ENCODE measurements at regions not wholly inside any gene's neighbourhood (a gene's known extent, or its start where the extent isn't known, plus 50 kb on each side); places are given as distances from the start of the nearest gene placed in this dataset.

GRCh38 chr1:73654714-73655113, 543.3 kb downstream of the LRRIQ3 start:
- H3K27ac ChIP-seq (ENCODE audit: low read depth, low read length): no peak overlapping the region
- H3K27me3 ChIP-seq (ENCODE audit: control insufficient read depth, insufficient read depth, low read length): no peaks in the 10 kb centered on the region
- H3K9me3 ChIP-seq (ENCODE audit: control insufficient read depth, insufficient read depth, low read length): no peaks in the 10 kb centered on the region
- DNase-seq (ENCODE audit: low read depth in 4 of 6, low spot score in 6 of 6): no peak
- H3K4me3 ChIP-seq (ENCODE audit: low read depth, low read length): no peak overlapping the region
- no peaks in the 10 kb centered on the region for H3K36me3 ChIP-seq (ENCODE audit: control insufficient read depth, insufficient read depth, low read length)
- no peaks in the 10 kb centered on the region for H3K4me1 ChIP-seq (ENCODE audit: control insufficient read depth, insufficient read depth, low read length)

- H3K27ac ChIP-seq (ENCODE audit: low read depth, low read length): no peak overlapping the region
- H3K36me3 ChIP-seq (ENCODE audit: control insufficient read depth, insufficient read depth, low read length): no peaks in the 10 kb centered on the region
- no peaks in the 10 kb centered on the region for H3K4me1 ChIP-seq (ENCODE audit: control insufficient read depth, insufficient read depth, low read length)
- H3K9me3 ChIP-seq (ENCODE audit: control insufficient read depth, insufficient read depth, low read length): no peaks in the 10 kb centered on the region
- H3K27me3 ChIP-seq (ENCODE audit: control insufficient read depth, insufficient read depth, low read length): no peaks in the 10 kb centered on the region
- no peak overlapping the region for H3K4me3 ChIP-seq (ENCODE audit: low read depth, low read length)
- DNase-seq (ENCODE audit: low read depth in 4 of 6, low spot score in 6 of 6): no peak
Observed at GRCh38 chr1:73644198-73644597, 553.8 kb downstream of the LRRIQ3 start.

- H3K4me3 ChIP-seq (ENCODE audit: low read depth, low read length): no peak overlapping the region
- H3K4me1 ChIP-seq (ENCODE audit: control insufficient read depth, insufficient read depth, low read length): no peaks in the 10 kb centered on the region
- no peak for DNase-seq (ENCODE audit: low read depth in 4 of 6, low spot score in 6 of 6)
- no CpG with 5 or more reads among the region's 5 CpGs for WGBS (ENCODE audit: insufficient coverage)
- H3K27me3 ChIP-seq (ENCODE audit: control insufficient read depth, insufficient read depth, low read length): no peaks in the 10 kb centered on the region
- no peaks in the 10 kb centered on the region for H3K36me3 ChIP-seq (ENCODE audit: control insufficient read depth, insufficient read depth, low read length)
- no peak overlapping the region for H3K27ac ChIP-seq (ENCODE audit: low read depth, low read length)
- H3K9me3 ChIP-seq (ENCODE audit: control insufficient read depth, insufficient read depth, low read length): no peaks in the 10 kb centered on the region
Observed at GRCh38 chr1:73639494-73639893, 558.5 kb downstream of the LRRIQ3 start.

- H3K4me3 ChIP-seq (ENCODE audit: low read depth, low read length): no peak overlapping the region
- 93% methylated on average over 2 of the region's 2 CpGs for WGBS (ENCODE audit: insufficient coverage)
- H3K4me1 ChIP-seq (ENCODE audit: control insufficient read depth, insufficient read depth, low read length): no peaks in the 10 kb centered on the region
- no peak overlapping the region for H3K27ac ChIP-seq (ENCODE audit: low read depth, low read length)
- no peak for DNase-seq (ENCODE audit: low read depth in 4 of 6, low spot score in 6 of 6)
- H3K9me3 ChIP-seq (ENCODE audit: control insufficient read depth, insufficient read depth, low read length): no peaks in the 10 kb centered on the region
- H3K36me3 ChIP-seq (ENCODE audit: control insufficient read depth, insufficient read depth, low read length): no peaks in the 10 kb centered on the region
- H3K27me3 ChIP-seq (ENCODE audit: control insufficient read depth, insufficient read depth, low read length): no peaks in the 10 kb centered on the region
Observed at GRCh38 chr1:73637264-73637663, 560.7 kb downstream of the LRRIQ3 start.

- Histone ChIP-seq H3K4me3 (ENCODE audit: low read depth, low read length) (no peak overlapping the region), H3K4me1 (ENCODE audit: control insufficient read depth, insufficient read depth, low read length) (no peaks in the 10 kb centered on the region), H3K9me3 (ENCODE audit: control insufficient read depth, insufficient read depth, low read length) (no peaks in the 10 kb centered on the region), H3K27ac (ENCODE audit: low read depth, low read length) (no peak overlapping the region), H3K27me3 (ENCODE audit: control insufficient read depth, insufficient read depth, low read length) (no peaks in the 10 kb centered on the region), H3K36me3 (ENCODE audit: control insufficient read depth, insufficient read depth, low read length) (no peaks in the 10 kb centered on the region)
- DNase-seq (ENCODE audit: low read depth in 4 of 6, low spot score in 6 of 6): no peak
- no CpG with 5 or more reads among the region's 3 CpGs for WGBS (ENCODE audit: insufficient coverage)
Observed at GRCh38 chr1:73635021-73635420, 563.0 kb downstream of the LRRIQ3 start.

- Histone ChIP-seq H3K27ac (ENCODE audit: low read depth, low read length) (no peak overlapping the region), H3K9me3 (ENCODE audit: control insufficient read depth, insufficient read depth, low read length) (no peaks in the 10 kb centered on the region), H3K4me1 (ENCODE audit: control insufficient read depth, insufficient read depth, low read length) (no peaks in the 10 kb centered on the region), H3K36me3 (ENCODE audit: control insufficient read depth, insufficient read depth, low read length) (no peaks in the 10 kb centered on the region), H3K27me3 (ENCODE audit: control insufficient read depth, insufficient read depth, low read length) (no peaks in the 10 kb centered on the region), H3K4me3 (ENCODE audit: low read depth, low read length) (no peak overlapping the region)
- DNase-seq (ENCODE audit: low read depth in 4 of 6, low spot score in 6 of 6): no peak
Observed at GRCh38 chr1:73627723-73628122, 570.3 kb downstream of the LRRIQ3 start.

- Histone ChIP-seq H3K4me1 (ENCODE audit: control insufficient read depth, insufficient read depth, low read length) (no peaks in the 10 kb centered on the region), H3K36me3 (ENCODE audit: control insufficient read depth, insufficient read depth, low read length) (no peaks in the 10 kb centered on the region), H3K9me3 (ENCODE audit: control insufficient read depth, insufficient read depth, low read length) (no peaks in the 10 kb centered on the region), H3K27ac (ENCODE audit: low read depth, low read length) (no peak overlapping the region), H3K27me3 (ENCODE audit: control insufficient read depth, insufficient read depth, low read length) (no peaks in the 10 kb centered on the region), H3K4me3 (ENCODE audit: low read depth, low read length) (no peak overlapping the region)
- 86% methylated on average over 1 of the region's 1 CpG for WGBS (ENCODE audit: insufficient coverage)
- no peak for DNase-seq (ENCODE audit: low read depth in 4 of 6, low spot score in 6 of 6)
Observed at GRCh38 chr1:73626326-73626725, 571.6 kb downstream of the LRRIQ3 start.

- Histone ChIP-seq H3K27me3 (ENCODE audit: control insufficient read depth, insufficient read depth, low read length) (no peaks in the 10 kb centered on the region), H3K4me1 (ENCODE audit: control insufficient read depth, insufficient read depth, low read length) (no peaks in the 10 kb centered on the region), H3K9me3 (ENCODE audit: control insufficient read depth, insufficient read depth, low read length) (no peaks in the 10 kb centered on the region), H3K36me3 (ENCODE audit: control insufficient read depth, insufficient read depth, low read length) (no peaks in the 10 kb centered on the region), H3K4me3 (ENCODE audit: low read depth, low read length) (no peak overlapping the region), H3K27ac (ENCODE audit: low read depth, low read length) (no peak overlapping the region)
- WGBS (ENCODE audit: insufficient coverage): no CpG with 5 or more reads among the region's 1 CpG
- peak in 1 of 6 donors; percentile 13 for DNase-seq (ENCODE audit: low read depth in 4 of 6, low spot score in 6 of 6)
Observed at GRCh38 chr1:73623946-73624345, 574.0 kb downstream of the LRRIQ3 start.

GRCh38 chr1:73617145-73617544, 580.8 kb downstream of the LRRIQ3 start:
- WGBS (ENCODE audit: insufficient coverage): 97% methylated on average over 4 of the region's 4 CpGs
- DNase-seq (ENCODE audit: low read depth in 4 of 6, low spot score in 6 of 6): no peak
- Histone ChIP-seq H3K4me3 (ENCODE audit: low read depth, low read length) (no peak overlapping the region), H3K9me3 (ENCODE audit: control insufficient read depth, insufficient read depth, low read length) (no peaks in the 10 kb centered on the region), H3K4me1 (ENCODE audit: control insufficient read depth, insufficient read depth, low read length) (no peaks in the 10 kb centered on the region), H3K27me3 (ENCODE audit: control insufficient read depth, insufficient read depth, low read length) (no peaks in the 10 kb centered on the region), H3K36me3 (ENCODE audit: control insufficient read depth, insufficient read depth, low read length) (no peaks in the 10 kb centered on the region), H3K27ac (ENCODE audit: low read depth, low read length) (no peak overlapping the region)

GRCh38 chr1:73611681-73612080, 586.3 kb downstream of the LRRIQ3 start:
- Histone ChIP-seq H3K4me1 (ENCODE audit: control insufficient read depth, insufficient read depth, low read length) (no peaks in the 10 kb centered on the region), H3K4me3 (ENCODE audit: low read depth, low read length) (no peak overlapping the region), H3K9me3 (ENCODE audit: control insufficient read depth, insufficient read depth, low read length) (no peaks in the 10 kb centered on the region), H3K36me3 (ENCODE audit: control insufficient read depth, insufficient read depth, low read length) (no peaks in the 10 kb centered on the region), H3K27ac (ENCODE audit: low read depth, low read length) (no peak overlapping the region), H3K27me3 (ENCODE audit: control insufficient read depth, insufficient read depth, low read length) (no peaks in the 10 kb centered on the region)
- DNase-seq (ENCODE audit: low read depth in 4 of 6, low spot score in 6 of 6): no peak

- peak in 1 of 6 donors; percentile 40 for DNase-seq (ENCODE audit: low read depth in 4 of 6, low spot score in 6 of 6)
- H3K36me3 ChIP-seq (ENCODE audit: control insufficient read depth, insufficient read depth, low read length): no peaks in the 10 kb centered on the region
- no peak overlapping the region for H3K27ac ChIP-seq (ENCODE audit: low read depth, low read length)
- peaks cover 1% of the 10 kb centered on the region for H3K9me3 ChIP-seq (ENCODE audit: control insufficient read depth, insufficient read depth, low read length)
- H3K4me1 ChIP-seq (ENCODE audit: control insufficient read depth, insufficient read depth, low read length): no peaks in the 10 kb centered on the region
- WGBS (ENCODE audit: insufficient coverage): no CpG with 5 or more reads among the region's 2 CpGs
- no peak overlapping the region for H3K4me3 ChIP-seq (ENCODE audit: low read depth, low read length)
- H3K27me3 ChIP-seq (ENCODE audit: control insufficient read depth, insufficient read depth, low read length): no peaks in the 10 kb centered on the region
Observed at GRCh38 chr1:73604739-73605138, 593.2 kb downstream of the LRRIQ3 start.
